Nephron (organoid): ENCODE measurements at regions not wholly inside any gene's neighbourhood (a gene's known extent, or its start where the extent isn't known, plus 50 kb on each side); places are given as distances from the start of the nearest gene placed in this dataset.

Experiments
- H3K27ac Mint-ChIP-seq, 3 experiments: 2 replicates each; pipeline ENCODE4 v1.8.0; 2020; ENCODE audit warnings: mixed read lengths in 3 of 3, mild to moderate bottlenecking in 2 of 3, moderate library complexity in 1 of 3
- H3K27me3 Mint-ChIP-seq: 2 replicates; pipeline ENCODE4 v1.8.0; 2021; ENCODE audit warnings: low read depth, mild to moderate bottlenecking, moderate library complexity, mixed read lengths
- H3K36me3 Mint-ChIP-seq: 2 replicates; pipeline ENCODE4 v1.8.0; 2020; ENCODE audit warnings: low read depth, mixed read lengths
- H3K4me1 Mint-ChIP-seq: 2 replicates; pipeline ENCODE4 v1.8.0; 2020; ENCODE audit warnings: mixed read lengths
- H3K4me3 Mint-ChIP-seq, 3 experiments: 2 replicates each; pipeline ENCODE4 v1.8.0; 2020; ENCODE audit warnings: mild to moderate bottlenecking in 3 of 3, mixed read lengths in 3 of 3, moderate library complexity in 2 of 3
- H3K9me3 Mint-ChIP-seq: 2 replicates; pipeline ENCODE4 v1.8.0; 2020; ENCODE audit warnings: mixed read lengths
- TF ChIP-seq, protein P1 (sequence below), 3 experiments: fragments of 200-600 bp; sonication (generic); IDR thresholded peaks; one replicate each; pipeline ENCODE4 v1.5.0; 2021; ENCODE audit warnings: antibody characterized with exemption in 3 of 3; ENCODE audit not compliant: unreplicated experiment in 3 of 3

DNA sequence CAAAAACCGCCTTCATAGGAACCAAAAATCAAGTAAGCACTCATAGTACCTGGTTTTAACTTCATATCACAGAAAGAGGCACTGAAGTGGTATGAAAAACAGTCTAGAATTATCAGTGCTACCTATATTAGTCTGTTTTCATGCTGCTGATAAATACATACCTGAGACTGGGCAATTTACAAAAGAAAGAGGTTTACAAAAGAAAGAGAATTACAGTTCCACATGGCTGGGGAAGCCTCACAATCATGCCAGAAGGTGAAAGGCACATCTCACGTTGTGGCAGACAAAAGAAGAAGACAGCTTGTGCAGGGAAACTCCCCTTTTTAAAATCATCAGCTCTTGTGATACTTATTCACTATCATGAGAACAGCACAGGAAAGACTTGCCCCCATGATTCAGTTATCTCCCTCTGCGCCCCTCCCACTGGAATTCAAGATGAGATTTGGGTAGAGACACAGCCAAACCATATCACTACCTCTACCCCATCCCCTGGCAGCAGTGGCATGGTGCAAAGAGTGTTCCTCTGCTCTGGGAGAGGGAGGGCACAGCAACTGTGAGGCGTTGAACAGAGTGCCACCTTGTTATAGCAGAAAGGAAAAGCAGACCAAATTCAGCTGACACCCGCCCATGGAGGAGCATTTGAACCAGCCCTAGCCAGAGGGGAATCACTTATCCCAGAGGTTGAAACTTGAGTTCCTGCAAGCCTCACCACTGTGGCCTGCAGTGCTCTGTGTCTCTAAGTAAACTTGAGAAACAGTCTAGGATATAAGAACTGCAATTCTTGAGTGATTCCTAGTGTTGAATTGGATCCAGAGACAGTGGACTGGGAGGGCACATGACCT lies 61.9 kb upstream of the PTPRZ1 start:
- TF ChIP-seq, protein P1, sequence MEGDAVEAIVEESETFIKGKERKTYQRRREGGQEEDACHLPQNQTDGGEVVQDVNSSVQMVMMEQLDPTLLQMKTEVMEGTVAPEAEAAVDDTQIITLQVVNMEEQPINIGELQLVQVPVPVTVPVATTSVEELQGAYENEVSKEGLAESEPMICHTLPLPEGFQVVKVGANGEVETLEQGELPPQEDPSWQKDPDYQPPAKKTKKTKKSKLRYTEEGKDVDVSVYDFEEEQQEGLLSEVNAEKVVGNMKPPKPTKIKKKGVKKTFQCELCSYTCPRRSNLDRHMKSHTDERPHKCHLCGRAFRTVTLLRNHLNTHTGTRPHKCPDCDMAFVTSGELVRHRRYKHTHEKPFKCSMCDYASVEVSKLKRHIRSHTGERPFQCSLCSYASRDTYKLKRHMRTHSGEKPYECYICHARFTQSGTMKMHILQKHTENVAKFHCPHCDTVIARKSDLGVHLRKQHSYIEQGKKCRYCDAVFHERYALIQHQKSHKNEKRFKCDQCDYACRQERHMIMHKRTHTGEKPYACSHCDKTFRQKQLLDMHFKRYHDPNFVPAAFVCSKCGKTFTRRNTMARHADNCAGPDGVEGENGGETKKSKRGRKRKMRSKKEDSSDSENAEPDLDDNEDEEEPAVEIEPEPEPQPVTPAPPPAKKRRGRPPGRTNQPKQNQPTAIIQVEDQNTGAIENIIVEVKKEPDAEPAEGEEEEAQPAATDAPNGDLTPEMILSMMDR (IDR thresholded peaks at IDR 0.05; ENCODE audit: unreplicated experiment in 3 of 3), result no peak

GRCh38 chr7:121807078-121807477 lies 65.9 kb upstream of the PTPRZ1 start:
- peaks cover 11% of the 10 kb centered on the region for H3K9me3 Mint-ChIP-seq
- TF ChIP-seq, protein P1 (IDR thresholded peaks at IDR 0.05; ENCODE audit: unreplicated experiment in 3 of 3), result no peak
- H3K27ac Mint-ChIP-seq, result no peak overlapping the region
- no peaks in the 10 kb centered on the region for H3K36me3 Mint-ChIP-seq
- H3K4me1 Mint-ChIP-seq, result no peaks in the 10 kb centered on the region
- H3K4me3 Mint-ChIP-seq, result no peak overlapping the region
- no peaks in the 10 kb centered on the region for H3K27me3 Mint-ChIP-seq

More for the DNA sequence above, 61.9 kb upstream of the PTPRZ1 start:
- Mint-ChIP-seq H3K27ac (no peak overlapping the region), H3K36me3 (no peaks in the 10 kb centered on the region), H3K4me3 (no peak overlapping the region), H3K9me3 (peaks cover 11% of the 10 kb centered on the region), H3K4me1 (no peaks in the 10 kb centered on the region), H3K27me3 (no peaks in the 10 kb centered on the region)

DNA sequence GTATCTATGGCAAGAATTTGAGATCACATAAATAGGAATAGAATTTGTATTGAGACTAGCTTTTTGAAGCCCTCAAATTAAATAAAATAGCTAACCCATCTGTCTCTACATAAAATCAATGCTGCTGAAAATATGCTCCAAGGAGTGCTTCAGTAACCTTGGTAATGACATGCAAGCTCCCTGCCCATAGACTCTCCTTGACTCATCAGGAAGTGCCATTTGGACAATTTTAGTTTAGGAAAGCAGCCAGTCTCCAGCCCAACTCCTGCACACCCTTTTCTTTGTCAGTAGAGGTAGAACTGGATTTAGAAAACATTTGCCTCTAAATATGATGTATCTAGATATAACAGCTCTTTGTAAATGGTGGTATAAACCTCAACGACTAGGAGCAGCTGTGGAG lies 69.9 kb upstream of the PTPRZ1 start:
- Mint-ChIP-seq H3K4me1 (peaks cover 1% of the 10 kb centered on the region), H3K27me3 (no peaks in the 10 kb centered on the region), H3K4me3 (no peak overlapping the region), H3K36me3 (no peaks in the 10 kb centered on the region), H3K27ac (no peak overlapping the region), H3K9me3 (peaks cover 10% of the 10 kb centered on the region)
- TF ChIP-seq, protein P1 (IDR thresholded peaks at IDR 0.05; ENCODE audit: unreplicated experiment in 3 of 3), result no peak

DNA sequence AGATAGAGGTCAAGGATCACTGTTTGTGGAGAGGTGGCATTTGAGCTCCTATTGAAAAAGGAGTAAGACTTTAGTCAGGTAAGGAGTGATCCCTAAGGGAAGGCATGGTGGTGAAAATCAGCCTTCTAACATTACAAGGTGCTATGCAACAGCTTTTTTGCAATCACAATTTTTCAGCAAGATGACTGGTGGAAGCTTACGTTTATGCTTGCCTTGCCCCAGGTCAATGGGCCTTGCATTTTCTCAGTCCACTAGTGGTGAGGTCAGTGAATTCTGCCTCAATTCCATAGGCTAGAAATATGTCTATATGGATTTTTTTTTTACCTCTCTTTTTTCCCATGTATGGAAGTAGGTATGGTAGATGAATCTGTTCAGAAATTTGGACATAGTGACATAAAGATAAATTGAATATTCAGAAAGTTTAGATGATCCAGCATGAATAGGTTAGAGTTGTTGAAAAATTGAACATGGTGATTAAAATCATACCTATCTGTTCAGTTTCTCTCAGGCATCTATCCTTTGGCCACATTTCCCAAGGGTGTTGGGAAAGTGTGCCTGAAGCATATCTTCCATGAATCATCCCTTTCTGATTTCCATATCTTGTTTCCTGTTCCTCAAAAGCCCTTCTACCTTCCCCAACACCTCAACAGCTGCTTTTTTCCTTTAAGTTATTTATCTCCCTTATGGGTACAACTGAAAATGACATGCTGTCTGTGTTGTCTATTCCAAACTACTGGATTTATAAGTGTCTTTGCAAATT lies 71.9 kb upstream of the PTPRZ1 start:
- H3K27me3 Mint-ChIP-seq, result no peaks in the 10 kb centered on the region
- H3K36me3 Mint-ChIP-seq, result no peaks in the 10 kb centered on the region
- peaks cover 10% of the 10 kb centered on the region for H3K4me1 Mint-ChIP-seq
- no peaks in the 10 kb centered on the region for H3K9me3 Mint-ChIP-seq
- H3K27ac Mint-ChIP-seq, result no peak overlapping the region
- TF ChIP-seq, protein P1 (IDR thresholded peaks at IDR 0.05; ENCODE audit: unreplicated experiment in 3 of 3), result no peak
- H3K4me3 Mint-ChIP-seq, result no peak overlapping the region

DNA sequence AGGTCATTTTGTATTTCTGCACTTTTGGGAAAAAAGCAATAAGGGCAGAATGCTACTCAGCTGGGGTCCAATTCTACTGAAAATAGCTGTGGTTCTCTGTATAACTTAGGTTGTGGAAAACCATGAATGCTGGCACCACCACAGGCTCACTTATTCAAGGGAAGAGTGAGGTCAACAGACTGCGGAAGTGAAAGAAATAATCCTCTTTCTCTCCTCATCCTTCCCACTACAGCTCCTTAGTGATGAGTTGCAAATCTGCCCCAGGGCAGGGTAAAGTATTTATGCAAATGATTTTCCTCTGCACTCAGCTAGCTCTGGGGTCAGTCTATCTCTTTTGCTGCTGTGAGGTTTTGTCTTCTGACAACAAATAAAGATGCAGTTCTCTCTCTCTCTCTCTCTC lies 74.1 kb upstream of the PTPRZ1 start:
- Mint-ChIP-seq H3K27me3 (no peaks in the 10 kb centered on the region), H3K4me1 (peaks cover 10% of the 10 kb centered on the region), H3K27ac (peak overlapping the region in 2 of 3 experiments; percentile 25 to 71), H3K36me3 (no peaks in the 10 kb centered on the region), H3K9me3 (no peaks in the 10 kb centered on the region), H3K4me3 (no peak overlapping the region)
- TF ChIP-seq, protein P1 (IDR thresholded peaks at IDR 0.05; ENCODE audit: unreplicated experiment in 3 of 3), result no peak
